Smooth muscle cell (in vitro differentiated cells): ENCODE measurements at regions not wholly inside any gene's neighbourhood (a gene's known extent, or its start where the extent isn't known, plus 50 kb on each side); places are given as distances from the start of the nearest gene placed in this dataset.

Experiments used
- DNase-seq: peaks from one replicate; lab custom pipeline; 2025; ENCODE audit not compliant: unreplicated experiment; lab: John Stamatoyannopoulos, UW
- H2AFZ ChIP-seq: fragments of 200-600 bp; sonication (generic); 2 replicates; pipeline ENCODE4 v1.6.0; 2016; ENCODE audit warnings: antibody characterized with exemption, low read depth, mild to moderate bottlenecking
- H3F3A ChIP-seq: fragments of 200-600 bp; sonication (generic); 2 replicates; pipeline ENCODE4 v1.6.0; 2017; ENCODE audit warnings: antibody characterized with exemption, low read depth
- H3K27ac ChIP-seq: fragments of 200-600 bp; sonication (generic); 2 replicates; pipeline ENCODE4 v1.5.1; 2016; ENCODE audit warnings: low read depth, mild to moderate bottlenecking
- H3K27me3 ChIP-seq: fragments of 200-600 bp; sonication (generic); 2 replicates; pipeline ENCODE4 v1.6.1; 2016; ENCODE audit warnings: low read depth, mild to moderate bottlenecking
- H3K36me3 ChIP-seq: fragments of 200-600 bp; sonication (generic); 2 replicates; pipeline ENCODE4 v1.5.1; 2016; ENCODE audit warnings: low read depth
- H3K4me1 ChIP-seq: fragments of 200-600 bp; sonication (generic); 2 replicates; pipeline ENCODE4 v1.5.1; 2016; ENCODE audit warnings: low read depth
- H3K4me2 ChIP-seq: fragments of 200-600 bp; sonication (generic); 2 replicates; pipeline ENCODE4 v1.6.0; 2016; ENCODE audit warnings: mild to moderate bottlenecking
- H3K4me3 ChIP-seq: fragments of 200-600 bp; sonication (generic); 2 replicates; pipeline ENCODE4 v1.5.1; 2016; ENCODE audit warnings: mild to moderate bottlenecking
- H3K79me2 ChIP-seq: fragments of 200-600 bp; sonication (generic); 2 replicates; pipeline ENCODE4 v1.6.0; 2016; ENCODE audit warnings: low read depth, mild to moderate bottlenecking
- H3K9ac ChIP-seq: fragments of 200-600 bp; sonication (generic); 2 replicates; pipeline ENCODE4 v1.6.0; 2016; ENCODE audit warnings: low read depth
- H3K9me3 ChIP-seq: fragments of 200-600 bp; sonication (generic); replicated peaks from 2 replicates; pipeline ENCODE4 v1.5.1; 2016; ENCODE audit warnings: low read depth
- H4K20me1 ChIP-seq: fragments of 200-600 bp; sonication (generic); 2 replicates; pipeline ENCODE4 v1.6.0; 2016; ENCODE audit warnings: low read depth
- CTCF ChIP-seq: fragments of 200-600 bp; sonication (generic); IDR thresholded peaks from 2 replicates; pipeline ENCODE4 v1.5.1; 2017; ENCODE audit warnings: borderline replicate concordance, mild to moderate bottlenecking, antibody characterized with exemption; ENCODE audit not compliant: insufficient read depth, poor library complexity, severe bottlenecking
- WGBS: methylation state at CpG from one replicate; pipeline ENCODE4 v1.1.7; 2016; ENCODE audit warnings: low lambda C conversion rate; 5-methylcytosine and 5-hydroxymethylcytosine counted together

GRCh38 chr5:145222622-145223021 lies 612.5 kb downstream of the PRELID2 start:
- H3K4me3 ChIP-seq, result no peak overlapping the region
- H3K4me2 ChIP-seq, result no peak overlapping the region
- TF ChIP-seq CTCF, result no peak
- no peaks in the 10 kb centered on the region for H3K4me1 ChIP-seq
- H3K27ac ChIP-seq, result no peak overlapping the region
- no peak overlapping the region for H3K9ac ChIP-seq
- H3F3A ChIP-seq, result no peaks in the 10 kb centered on the region
- no peaks in the 10 kb centered on the region for H3K27me3 ChIP-seq
- no peaks in the 10 kb centered on the region for H3K36me3 ChIP-seq
- H2AFZ ChIP-seq, result no peak overlapping the region
- no peak for DNase-seq
- H4K20me1 ChIP-seq, result no peaks in the 10 kb centered on the region
- no peaks in the 10 kb centered on the region for H3K79me2 ChIP-seq
- no peaks in the 10 kb centered on the region for H3K9me3 ChIP-seq

- Histone ChIP-seq H2AFZ (no peak overlapping the region), H3F3A (no peaks in the 10 kb centered on the region), H3K79me2 (no peaks in the 10 kb centered on the region), H3K27me3 (no peaks in the 10 kb centered on the region), H3K9ac (no peak overlapping the region), H3K27ac (no peak overlapping the region), H3K4me3 (no peak overlapping the region), H3K36me3 (no peaks in the 10 kb centered on the region), H3K9me3 (no peaks in the 10 kb centered on the region), H3K4me2 (no peak overlapping the region), H4K20me1 (no peaks in the 10 kb centered on the region), H3K4me1 (no peaks in the 10 kb centered on the region)
- no peak for TF ChIP-seq CTCF
- DNase-seq, result no peak
- whole genome bisulfite sequencing, result 69% methylated on average over 1 of the region's 1 CpG
These were observed 613.7 kb downstream of the PRELID2 start for GRCh38 chr5:145221416-145221815.

DNA sequence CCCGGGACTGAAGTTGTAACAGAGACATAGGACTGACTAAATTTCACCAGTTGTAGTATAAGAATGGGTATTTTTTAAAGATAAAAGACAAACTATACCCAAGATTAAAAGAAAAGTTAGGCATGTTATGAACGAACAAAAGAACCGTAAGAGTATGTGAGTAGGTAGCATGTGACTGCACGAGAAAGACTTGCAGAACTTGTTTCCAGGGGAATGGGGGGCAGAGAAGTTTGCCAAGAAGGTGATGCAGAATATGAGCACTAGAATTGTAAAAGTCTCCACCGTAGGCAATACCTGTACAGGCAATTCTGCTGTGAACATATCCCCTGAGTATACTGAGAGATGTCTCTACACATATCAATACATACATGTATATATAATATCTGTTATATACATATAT lies 614.7 kb downstream of the PRELID2 start:
- H3K36me3 ChIP-seq, result no peaks in the 10 kb centered on the region
- no peak overlapping the region for H3K27ac ChIP-seq
- no peak for TF ChIP-seq CTCF
- H3K27me3 ChIP-seq, result no peaks in the 10 kb centered on the region
- H3K4me1 ChIP-seq, result no peaks in the 10 kb centered on the region
- no peak overlapping the region for H3K9ac ChIP-seq
- H3K79me2 ChIP-seq, result no peaks in the 10 kb centered on the region
- DNase-seq, result no peak
- H3K9me3 ChIP-seq, result peaks cover under 1% of the 10 kb centered on the region
- H2AFZ ChIP-seq, result no peak overlapping the region
- no peaks in the 10 kb centered on the region for H3F3A ChIP-seq
- no peak overlapping the region for H3K4me2 ChIP-seq
- no peaks in the 10 kb centered on the region for H4K20me1 ChIP-seq
- 67% methylated on average over 5 of the region's 5 CpGs for WGBS
- H3K4me3 ChIP-seq, result no peak overlapping the region

GRCh38 chr5:145218982-145219381 lies 616.2 kb downstream of the PRELID2 start:
- Histone ChIP-seq H3K4me1 (no peaks in the 10 kb centered on the region), H3K4me2 (no peak overlapping the region), H3K27me3 (no peaks in the 10 kb centered on the region), H2AFZ (no peak overlapping the region), H3K79me2 (no peaks in the 10 kb centered on the region), H3K9ac (no peak overlapping the region), H3K36me3 (no peaks in the 10 kb centered on the region), H3K27ac (no peak overlapping the region), H4K20me1 (no peaks in the 10 kb centered on the region), H3K9me3 (peaks cover 10% of the 10 kb centered on the region), H3F3A (no peaks in the 10 kb centered on the region), H3K4me3 (no peak overlapping the region)
- no peak for DNase-seq
- TF ChIP-seq CTCF, result no peak
- WGBS, result 97% methylated on average over 1 of the region's 1 CpG
